Breast epithelium (tissue), 3 donors: ENCODE measurements at regions not wholly inside any gene's neighbourhood (a gene's known extent, or its start where the extent isn't known, plus 50 kb on each side); places are given as distances from the start of the nearest gene placed in this dataset.

Source experiments
- CTCF ChIP-seq, 3 donors: fragments of 450-650 bp; IDR thresholded peaks; one replicate each; pipeline ENCODE4 v1.5.1; 2016 to 2017; ENCODE audit warnings: antibody characterized with exemption in 3 of 3, mild to moderate bottlenecking in 3 of 3, moderate library complexity in 3 of 3
- POLR2A ChIP-seq: fragments of 450-650 bp; IDR thresholded peaks from one replicate; pipeline ENCODE4 v1.6.1; 2016; ENCODE audit warnings: antibody characterized with exemption, mild to moderate bottlenecking, moderate library complexity

- TF ChIP-seq CTCF (IDR thresholded peaks at IDR 0.05) (no peak), POLR2A (no peak)
These were observed 473.8 kb upstream of the SPHKAP start for GRCh38 chr2:228655331-228655730.
